ENCODE measurements at regions not wholly inside any gene's neighbourhood (a gene's known extent, or its start where the extent isn't known, plus 50 kb on each side); places are given as distances from the start of the nearest gene placed in this dataset.

DNA sequence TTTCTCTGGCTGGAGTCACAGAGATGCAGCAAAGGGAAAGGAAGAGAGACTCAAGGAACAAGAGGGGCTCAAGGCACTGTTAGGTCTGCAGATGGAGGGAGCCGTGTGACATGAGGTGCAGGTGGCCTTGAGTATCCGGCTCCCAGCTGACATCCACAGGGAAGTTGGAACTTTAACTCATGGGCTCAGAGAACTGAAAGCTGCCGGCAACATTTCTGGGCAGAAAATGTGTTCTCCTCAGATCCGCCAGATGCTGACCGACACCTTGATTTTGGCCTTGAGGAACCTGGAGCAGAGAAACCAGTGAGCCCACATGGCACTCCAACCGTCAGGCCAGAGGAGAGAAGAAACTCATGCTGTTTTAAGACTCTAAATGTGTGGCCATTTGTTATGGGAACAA, 258.1 kb upstream of the IRX2 start:
- no peaks in the 10 kb centered on the region for H3K4me1 ChIP-seq
- no peak overlapping the region for H3K27ac ChIP-seq
- no peaks in the 10 kb centered on the region for H3K9me3 ChIP-seq
- TF ChIP-seq POLR2A (IDR thresholded peaks at IDR 0.05) (no peak), POLR2AphosphoS5 (IDR thresholded peaks at IDR 0.05) (no peak), CTCF (IDR thresholded peaks at IDR 0.05) (no peak)
- intact Hi-C loops (cut with DNase I; ENCODE audit: low total_unique reads): no loop called here
- H3K36me3 ChIP-seq: no peaks in the 10 kb centered on the region
- no peaks in the 10 kb centered on the region for H3K27me3 ChIP-seq
- H3K4me3 ChIP-seq: no peak overlapping the region
- no peak for DNase-seq (ENCODE audit: low spot score in 2 of 2)

GRCh38 chr5:3007577-3007976, 256.1 kb upstream of the IRX2 start:
- H3K27me3 ChIP-seq: no peaks in the 10 kb centered on the region
- no peaks in the 10 kb centered on the region for H3K9me3 ChIP-seq
- no peak for DNase-seq (ENCODE audit: low spot score in 2 of 2)
- H3K4me3 ChIP-seq: no peak overlapping the region
- TF ChIP-seq CTCF (IDR thresholded peaks at IDR 0.05) (no peak), POLR2AphosphoS5 (IDR thresholded peaks at IDR 0.05) (no peak), POLR2A (IDR thresholded peaks at IDR 0.05) (no peak)
- no peaks in the 10 kb centered on the region for H3K4me1 ChIP-seq
- H3K27ac ChIP-seq: no peak overlapping the region
- H3K36me3 ChIP-seq: no peaks in the 10 kb centered on the region
- intact Hi-C loops (cut with DNase I; ENCODE audit: low total_unique reads): no loop called here

GRCh38 chr5:3006961-3007551, 255.6 kb upstream of the IRX2 start:
- intact Hi-C loops (cut with DNase I; ENCODE audit: low total_unique reads): no loop called here
- Histone ChIP-seq H3K4me3 (no peak overlapping the region), H3K27me3 (no peaks in the 10 kb centered on the region), H3K9me3 (peaks cover 0 to under 1% of the 10 kb centered on the region in 2 donors), H3K27ac (no peak overlapping the region), H3K4me1 (no peaks in the 10 kb centered on the region), H3K36me3 (no peaks in the 10 kb centered on the region)
- TF ChIP-seq POLR2A (IDR thresholded peaks at IDR 0.05): no peak
- no peak for TF ChIP-seq POLR2AphosphoS5 (IDR thresholded peaks at IDR 0.05)
- no peak for TF ChIP-seq CTCF (IDR thresholded peaks at IDR 0.05)
- DNase-seq (ENCODE audit: low spot score in 2 of 2): no peak

GRCh38 chr5:3006526-3006925, 255.0 kb upstream of the IRX2 start:
- no peaks in the 10 kb centered on the region for H3K27me3 ChIP-seq
- H3K9me3 ChIP-seq: peaks cover 0 to 4% of the 10 kb centered on the region in 2 donors
- no peak overlapping the region for H3K4me3 ChIP-seq
- intact Hi-C loops (cut with DNase I; ENCODE audit: low total_unique reads): no loop called here
- no peaks in the 10 kb centered on the region for H3K4me1 ChIP-seq
- no peak overlapping the region for H3K27ac ChIP-seq
- H3K36me3 ChIP-seq: no peaks in the 10 kb centered on the region
- DNase-seq (ENCODE audit: low spot score in 2 of 2): no peak
- TF ChIP-seq POLR2AphosphoS5 (IDR thresholded peaks at IDR 0.05) (no peak), POLR2A (IDR thresholded peaks at IDR 0.05) (no peak), CTCF (IDR thresholded peaks at IDR 0.05) (no peak)

DNA sequence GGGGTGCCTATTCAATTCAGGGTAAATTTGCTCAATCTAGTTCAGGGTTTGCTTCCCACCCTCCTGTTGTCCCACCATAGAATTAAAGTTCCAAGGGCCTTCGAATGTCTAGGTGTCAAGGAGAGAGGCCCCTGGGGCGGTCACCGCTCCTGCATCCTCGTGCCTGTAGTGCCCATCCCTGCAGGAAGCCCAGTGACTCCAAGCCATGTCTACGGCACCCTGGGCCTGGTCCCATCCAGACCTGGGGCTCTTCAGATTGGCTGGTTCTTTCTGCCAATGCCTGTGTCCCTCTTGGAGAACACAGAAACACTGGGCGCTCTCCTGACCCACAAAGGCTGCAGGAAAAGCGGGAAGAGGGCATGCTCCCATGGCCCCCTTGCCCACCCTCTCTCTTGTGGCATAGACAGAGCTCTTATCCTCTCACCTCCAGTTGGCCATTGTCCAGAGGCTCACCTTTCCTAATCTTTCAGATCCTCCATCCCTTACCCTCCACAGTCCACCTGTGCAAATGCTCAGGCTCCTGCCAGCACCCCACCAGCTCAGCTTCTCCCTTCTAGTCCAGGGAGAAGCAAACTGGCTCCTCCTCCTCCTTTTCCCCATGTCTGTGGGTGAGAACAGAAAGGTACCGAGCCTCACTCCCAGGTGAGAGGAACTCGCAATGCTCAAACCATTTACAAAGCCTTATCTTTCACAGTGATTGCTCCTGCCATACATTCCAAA, 253.0 kb upstream of the IRX2 start:
- no peak for DNase-seq (ENCODE audit: low spot score in 2 of 2)
- TF ChIP-seq CTCF (IDR thresholded peaks at IDR 0.05) (no peak), POLR2AphosphoS5 (IDR thresholded peaks at IDR 0.05) (no peak), POLR2A (IDR thresholded peaks at IDR 0.05) (no peak)
- no peaks in the 10 kb centered on the region for H3K27me3 ChIP-seq
- no peaks in the 10 kb centered on the region for H3K36me3 ChIP-seq
- H3K9me3 ChIP-seq: peaks cover 0 to 4% of the 10 kb centered on the region in 2 donors
- H3K4me1 ChIP-seq: no peaks in the 10 kb centered on the region
- no peak overlapping the region for H3K27ac ChIP-seq
- H3K4me3 ChIP-seq: no peak overlapping the region
- intact Hi-C loops (cut with DNase I; ENCODE audit: low total_unique reads): no loop called here

Data from breast epithelium (tissue), 4 donors.